H1 (cell line): ENCODE measurements at regions not wholly inside any gene's neighbourhood (a gene's known extent, or its start where the extent isn't known, plus 50 kb on each side); places are given as distances from the start of the nearest gene placed in this dataset.

ENCODE experiments used
- CTCF ChIA-PET: fragments of 300-600 bp; sonication (Branson Sonifier 250); formaldehyde crosslinking; loops from one replicate; lab custom pipeline; 2021; ENCODE audit not compliant: partially characterized antibody; lab: Charles Lee
- POLR2A ChIA-PET: fragments of 300-600 bp; sonication (Branson Sonifier 250); formaldehyde crosslinking; loops from one replicate; lab custom pipeline; 2021; ENCODE audit warnings: inconsistent platforms; ENCODE audit not compliant: partially characterized antibody; lab: Charles Lee
- DNase-seq, 2 experiments: peaks; one replicate each; pipeline versions ENCODE4 v3.0.0 to v3.0.0-alpha.2; 2010 to 2022; ENCODE audit warnings: low spot score in 2 of 2, low read depth in 1 of 2, mixed read lengths in 1 of 2
- FAIRE-seq: peaks from 2 replicates; lab custom pipeline; 2011; peaks lifted over from hg19 to GRCh38; lab: Jason Lieb, UNC
- H2AFZ ChIP-seq: 2 replicates; pipeline ENCODE4 v1.8.1; 2012; ENCODE audit warnings: low read length, inconsistent platforms
- H2AK5ac ChIP-seq: 2 replicates; pipeline ENCODE4 v1.6.1; 2013; ENCODE audit warnings: low read depth, low read length
- H2BK120ac ChIP-seq: replicated peaks from 2 replicates; pipeline ENCODE3; 2013; ENCODE audit warnings: low read depth, low read length, inconsistent platforms
- H2BK12ac ChIP-seq: 2 replicates; pipeline ENCODE4 v1.6.1; 2013; ENCODE audit warnings: low read depth, low read length
- H2BK15ac ChIP-seq: 2 replicates; pipeline ENCODE4 v1.6.1; 2013; ENCODE audit warnings: low read length
- H2BK20ac ChIP-seq: 2 replicates; pipeline ENCODE4 v1.6.1; 2013; ENCODE audit warnings: low read length
- H2BK5ac ChIP-seq: 2 replicates; pipeline ENCODE4 v1.6.1; 2013; ENCODE audit warnings: low read depth, low read length
- H3K14ac ChIP-seq: 2 replicates; pipeline ENCODE4 v1.6.1; 2013; ENCODE audit warnings: inconsistent platforms; ENCODE audit not compliant: insufficient read length
- H3K18ac ChIP-seq: 2 replicates; pipeline ENCODE4 v1.6.1; 2013; ENCODE audit warnings: low read length; ENCODE audit errors: extremely low read depth
- H3K23ac ChIP-seq: 2 replicates; pipeline ENCODE4 v1.6.1; 2013; ENCODE audit warnings: inconsistent platforms; ENCODE audit not compliant: insufficient read length
- H3K23me2 ChIP-seq: 2 replicates; pipeline ENCODE4 v1.6.1; 2013; ENCODE audit warnings: low read depth, low read length
- H3K27ac ChIP-seq: 2 replicates; pipeline ENCODE4 v1.6.1; 2011; ENCODE audit warnings: low read depth, low read length, inconsistent platforms
- H3K27me3 ChIP-seq, 4 experiments: replicated peaks in 1 of 4; 1 replicate in 1 of 4; 2 replicates in 3 of 4; pipeline versions ENCODE4 v1.6.1 to v1.8.1; 2011 to 2013; ENCODE audit warnings: low read length in 3 of 4, mild to moderate bottlenecking in 3 of 4, inconsistent platforms in 2 of 4, mixed read lengths in 2 of 4, moderate library complexity in 1 of 4; ENCODE audit not compliant: control insufficient read depth in 3 of 4, insufficient read depth in 3 of 4; ENCODE audit errors: extremely low read depth in 1 of 4
- H3K36me3 ChIP-seq, 4 experiments: 2 replicates each; pipeline versions ENCODE4 v1.6.1 to v1.8.1; 2011 to 2013; ENCODE audit warnings: mild to moderate bottlenecking in 4 of 4, low read length in 3 of 4, moderate library complexity in 2 of 4, control low read depth in 1 of 4, inconsistent platforms in 1 of 4; ENCODE audit not compliant: insufficient read depth in 4 of 4, control insufficient read depth in 2 of 4
- H3K4ac ChIP-seq: replicated peaks from 2 replicates; pipeline ENCODE3; 2013; ENCODE audit warnings: low read length, low read depth, mixed read lengths, inconsistent platforms; ENCODE audit not compliant: insufficient read length
- H3K4me1 ChIP-seq, 4 experiments: replicated peaks in 1 of 4; 1 replicate in 1 of 4; 2 replicates in 3 of 4; pipeline versions ENCODE4 v1.6.1 to v1.8.1; 2011 to 2013; ENCODE audit warnings: low read length in 3 of 4, inconsistent platforms in 2 of 4, mixed read lengths in 1 of 4; ENCODE audit not compliant: insufficient read depth in 4 of 4, control insufficient read depth in 3 of 4
- H3K4me2 ChIP-seq, 2 experiments: 2 replicates each; pipeline versions ENCODE4 v1.6.1 to v1.8.1; 2011 to 2013; ENCODE audit warnings: low read depth in 2 of 2, low read length in 2 of 2, control low read depth in 1 of 2, inconsistent platforms in 1 of 2, mild to moderate bottlenecking in 1 of 2; ENCODE audit not compliant: insufficient read depth in 1 of 2
- H3K4me3 ChIP-seq, 4 experiments: fragments of 200-600, 300-600 bp in 1 of 4; sonication (generic), shearing (Covaris generic), sonication (Bioruptor Twin) in 1 of 4; 2 replicates each; pipeline versions ENCODE4 v1.5.1 to v1.8.1; 2011 to 2016; ENCODE audit warnings: low read length in 4 of 4, low read depth in 3 of 4, control low read depth in 2 of 4, inconsistent platforms in 2 of 4, mild to moderate bottlenecking in 2 of 4, mixed read lengths in 1 of 4, moderate library complexity in 1 of 4; ENCODE audit not compliant: insufficient read depth in 2 of 4; ENCODE audit errors: extremely low read depth in 1 of 4
- H3K56ac ChIP-seq: replicated peaks from 2 replicates; pipeline ENCODE3; 2013; ENCODE audit warnings: low read depth, mild to moderate bottlenecking, mixed read lengths, low read length, inconsistent platforms; ENCODE audit not compliant: insufficient read length
- H3K79me1 ChIP-seq: 2 replicates; pipeline ENCODE4 v1.6.1; 2013; ENCODE audit warnings: low read depth, low read length, control low read depth
- H3K79me2 ChIP-seq, 2 experiments: 2 replicates each; pipeline versions ENCODE4 v1.6.1 to v1.8.1; 2012 to 2013; ENCODE audit warnings: low read length in 2 of 2, mild to moderate bottlenecking in 2 of 2, inconsistent platforms in 1 of 2; ENCODE audit not compliant: insufficient read depth in 2 of 2, control insufficient read depth in 1 of 2
- H3K9ac ChIP-seq, 4 experiments: replicated peaks in 1 of 4; 1 replicate in 1 of 4; 2 replicates in 3 of 4; pipeline versions ENCODE4 v1.6.1 to v1.8.1; 2011 to 2013; ENCODE audit warnings: low read depth in 3 of 4, low read length in 3 of 4, control low read depth in 2 of 4, mild to moderate bottlenecking in 2 of 4, moderate library complexity in 2 of 4, inconsistent platforms in 1 of 4; ENCODE audit errors: extremely low read depth in 1 of 4
- H3K9me3 ChIP-seq, 2 experiments: 2 replicates each; pipeline versions ENCODE4 v1.6.1 to v1.8.1; 2012 to 2013; ENCODE audit warnings: mild to moderate bottlenecking in 2 of 2, moderate library complexity in 2 of 2, control low read depth in 1 of 2, inconsistent platforms in 1 of 2, low read depth in 1 of 2, low read length in 1 of 2, mixed read lengths in 1 of 2; ENCODE audit not compliant: insufficient read depth in 2 of 2
- H4K20me1 ChIP-seq, 2 experiments: replicated peaks in 1 of 2; 2 replicates each; pipeline versions ENCODE3 to v1.8.1; 2011 to 2013; ENCODE audit warnings: inconsistent platforms in 2 of 2, low read length in 2 of 2, mild to moderate bottlenecking in 1 of 2; ENCODE audit not compliant: insufficient read depth in 2 of 2, control insufficient read depth in 1 of 2
- H4K5ac ChIP-seq: 2 replicates; pipeline ENCODE4 v1.6.1; 2013; ENCODE audit warnings: low read length, low read depth, mixed read lengths, inconsistent platforms; ENCODE audit not compliant: insufficient read length
- H4K8ac ChIP-seq: 2 replicates; pipeline ENCODE4 v1.8.0; 2013; ENCODE audit warnings: mild to moderate bottlenecking, moderate library complexity, low read length, inconsistent platforms; ENCODE audit not compliant: insufficient read depth; ENCODE audit errors: extremely low read depth
- H4K91ac ChIP-seq: replicated peaks from 2 replicates; pipeline ENCODE3; 2013; ENCODE audit warnings: low read length, mixed read lengths, inconsistent platforms; ENCODE audit not compliant: insufficient read length
- TAF1 ChIP-seq: IDR thresholded peaks from 2 replicates; pipeline ENCODE4 v1.6.1; 2011; ENCODE audit warnings: mild to moderate bottlenecking, low read depth, low read length
- WGBS, 2 experiments: shearing (Covaris generic) in 1 of 2; methylation state at CpG; one replicate each; pipeline versions ENCODE4 v1.1.6 to v1.1.7; 2013 to 2015; ENCODE audit warnings: low lambda C conversion rate in 2 of 2, mixed read lengths in 2 of 2, inconsistent platforms in 1 of 2, low coverage in 1 of 2, missing lambda C conversion rate in 1 of 2; ENCODE audit not compliant: insufficient replicate concordance in 2 of 2, insufficient coverage in 1 of 2, insufficient read length in 1 of 2; ENCODE audit errors: extremely low coverage in 1 of 2, missing lambda C conversion rate in 1 of 2; 5-methylcytosine and 5-hydroxymethylcytosine counted together

DNA sequence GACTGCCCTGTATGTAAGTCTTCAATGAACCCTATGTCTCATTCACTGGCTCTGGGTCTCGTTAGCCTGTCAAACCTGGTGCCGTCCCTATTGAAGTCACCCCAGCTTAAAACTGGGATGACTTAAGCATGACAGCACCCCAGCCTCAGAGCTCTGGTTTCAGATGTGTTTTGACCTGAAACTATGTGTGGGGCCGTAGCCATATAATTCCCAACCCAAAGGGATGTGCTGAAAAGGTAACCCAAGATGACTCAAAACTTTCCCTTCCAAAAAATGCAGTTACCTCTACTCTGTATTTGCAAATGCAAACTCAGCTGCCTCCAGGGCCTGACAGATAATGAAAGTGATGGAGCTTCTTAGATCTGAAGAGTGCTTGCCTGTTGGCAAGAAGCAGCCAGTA is 478.3 kb upstream of the ERCC4 start:
- no peaks in the 10 kb centered on the region for H3K79me1 ChIP-seq
- no peak overlapping the region for H2BK12ac ChIP-seq
- no peaks in the 10 kb centered on the region for H3K27me3 ChIP-seq
- H3K36me3 ChIP-seq: no peaks in the 10 kb centered on the region
- H2AFZ ChIP-seq: no peak overlapping the region
- H4K20me1 ChIP-seq: no peaks in the 10 kb centered on the region
- no peak overlapping the region for H3K14ac ChIP-seq
- FAIRE-seq: peak; percentile 63
- peaks cover 0 to 6% (median 0%) of the 10 kb centered on the region in 4 experiments; a peak in 2 of 7 replicates for H3K4me1 ChIP-seq
- H3K4ac ChIP-seq: no peak overlapping the region
- no peak overlapping the region for H3K9ac ChIP-seq
- H3K23me2 ChIP-seq: no peaks in the 10 kb centered on the region
- TF ChIP-seq TAF1: no peak
- no peak for DNase-seq
- H2BK20ac ChIP-seq: no peak overlapping the region
- H4K5ac ChIP-seq: no peak overlapping the region
- H2BK15ac ChIP-seq: no peak overlapping the region
- no peaks in the 10 kb centered on the region for H3K79me2 ChIP-seq
- no peak overlapping the region for H3K18ac ChIP-seq
- no peak overlapping the region for H4K8ac ChIP-seq
- no peak overlapping the region for H2BK5ac ChIP-seq
- H3K23ac ChIP-seq: no peak overlapping the region
- no peak overlapping the region for H3K4me3 ChIP-seq
- no peak overlapping the region for H3K56ac ChIP-seq
- H3K4me2 ChIP-seq: no peak overlapping the region
- WGBS, 2 experiments: 98% methylated on average over 3 of the region's 3 CpGs; no CpG with 5 or more reads in 1 of the 2 experiments
- no peak overlapping the region for H4K91ac ChIP-seq
- H3K9me3 ChIP-seq: 0 out of 4 replicates have a peak, but pooled peaks cover 0 to under 1% of the 10 kb centered on the region in 2 experiments
- POLR2A ChIA-PET: no interaction called here
- no peak overlapping the region for H2BK120ac ChIP-seq
- no peak overlapping the region for H2AK5ac ChIP-seq
- CTCF ChIA-PET: interaction anchor here (0.7 to 2.9 kb wide), 2 partner anchors 12 to 16 kb away, joined by 4 to 12 read pairs; no protein-coding TSS in a partner anchor
- no peak overlapping the region for H3K27ac ChIP-seq
